ENCODE measurements at regions not wholly inside any gene's neighbourhood (a gene's known extent, or its start where the extent isn't known, plus 50 kb on each side); places are given as distances from the start of the nearest gene placed in this dataset.

- no peaks in the 10 kb centered on the region for H3K9me3 Mint-ChIP-seq
- no peaks in the 10 kb centered on the region for H3K36me3 Mint-ChIP-seq (ENCODE audit: low read depth)
- no peaks in the 10 kb centered on the region for H3K27me3 Mint-ChIP-seq (ENCODE audit: low read depth)
Observed at GRCh38 chr3:107987036-107987939, 103.5 kb downstream of the CD47 start.

GRCh38 chr3:107986505-107986904 is 104.3 kb downstream of the CD47 start:
- no peaks in the 10 kb centered on the region for H3K9me3 Mint-ChIP-seq
- no peaks in the 10 kb centered on the region for H3K36me3 Mint-ChIP-seq (ENCODE audit: low read depth)
- H3K4me3 Mint-ChIP-seq, result no peak overlapping the region
- TF ChIP-seq CTCF (IDR thresholded peaks at IDR 0.05; ENCODE audit: unreplicated experiment in 3 of 3), result no peak
- peak overlapping the region in 2 of 3 experiments; percentile 48 to 65 for H3K27ac Mint-ChIP-seq
- H3K4me1 Mint-ChIP-seq, result peaks cover 36% of the 10 kb centered on the region
- no peaks in the 10 kb centered on the region for H3K27me3 Mint-ChIP-seq (ENCODE audit: low read depth)

More at GRCh38 chr3:107987036-107987939, 103.5 kb downstream of the CD47 start:
- Mint-ChIP-seq H3K4me1 (peaks cover 28% of the 10 kb centered on the region), H3K27ac (peak overlapping the region in 2 of 3 experiments; percentile 48 to 65), H3K4me3 (no peak overlapping the region)
- TF ChIP-seq CTCF (IDR thresholded peaks at IDR 0.05; ENCODE audit: unreplicated experiment in 3 of 3), result no peak

- no peak overlapping the region for H3K27ac Mint-ChIP-seq
- H3K9me3 Mint-ChIP-seq, result no peaks in the 10 kb centered on the region
- no peak for TF ChIP-seq CTCF (IDR thresholded peaks at IDR 0.05; ENCODE audit: unreplicated experiment in 3 of 3)
- no peaks in the 10 kb centered on the region for H3K27me3 Mint-ChIP-seq (ENCODE audit: low read depth)
- H3K4me1 Mint-ChIP-seq, result peaks cover 44% of the 10 kb centered on the region
- no peaks in the 10 kb centered on the region for H3K36me3 Mint-ChIP-seq (ENCODE audit: low read depth)
- H3K4me3 Mint-ChIP-seq, result no peak overlapping the region
Observed at GRCh38 chr3:107985496-107985895, 105.3 kb downstream of the CD47 start.

GRCh38 chr3:107983247-107983646 is 107.6 kb downstream of the CD47 start:
- no peak overlapping the region for H3K4me3 Mint-ChIP-seq
- H3K27me3 Mint-ChIP-seq (ENCODE audit: low read depth), result no peaks in the 10 kb centered on the region
- H3K4me1 Mint-ChIP-seq, result peaks cover 50% of the 10 kb centered on the region
- H3K36me3 Mint-ChIP-seq (ENCODE audit: low read depth), result no peaks in the 10 kb centered on the region
- H3K27ac Mint-ChIP-seq, result no peak overlapping the region
- TF ChIP-seq CTCF (IDR thresholded peaks at IDR 0.05; ENCODE audit: unreplicated experiment in 3 of 3), result no peak
- H3K9me3 Mint-ChIP-seq, result no peaks in the 10 kb centered on the region

- Mint-ChIP-seq H3K27ac (peak overlapping the region in 2 of 3 experiments; percentile 1 to 7), H3K4me3 (no peak overlapping the region), H3K36me3 (ENCODE audit: low read depth) (no peaks in the 10 kb centered on the region), H3K9me3 (no peaks in the 10 kb centered on the region), H3K27me3 (ENCODE audit: low read depth) (no peaks in the 10 kb centered on the region), H3K4me1 (peaks cover 50% of the 10 kb centered on the region)
- TF ChIP-seq CTCF (IDR thresholded peaks at IDR 0.05; ENCODE audit: unreplicated experiment in 3 of 3), result no peak
Observed at GRCh38 chr3:107982165-107982564, 108.7 kb downstream of the CD47 start.

All from nephron (organoid).